ENCODE measurements at regions not wholly inside any gene's neighbourhood (a gene's known extent, or its start where the extent isn't known, plus 50 kb on each side); places are given as distances from the start of the nearest gene placed in this dataset.

GRCh38 chr7:155164316-155164715 lies 94.2 kb downstream of the HTR5A start:
- Histone ChIP-seq H3K36me3 (ENCODE audit: insufficient read depth, low read depth, low read length) (no peaks in the 10 kb centered on the region), H3K4me1 (ENCODE audit: insufficient read depth, low read length) (no peaks in the 10 kb centered on the region), H3K4me3 (ENCODE audit: low read length) (no peak overlapping the region), H3K9ac (ENCODE audit: low read depth, low read length) (no peak overlapping the region), H3K27me3 (ENCODE audit: insufficient read depth, low read length) (no peaks in the 10 kb centered on the region), H3K27ac (ENCODE audit: low read length) (no peak overlapping the region), H3K9me3 (ENCODE audit: insufficient read depth, low read depth, low read length) (no peaks in the 10 kb centered on the region; the same call in 1 of the 2 replicates)

DNA sequence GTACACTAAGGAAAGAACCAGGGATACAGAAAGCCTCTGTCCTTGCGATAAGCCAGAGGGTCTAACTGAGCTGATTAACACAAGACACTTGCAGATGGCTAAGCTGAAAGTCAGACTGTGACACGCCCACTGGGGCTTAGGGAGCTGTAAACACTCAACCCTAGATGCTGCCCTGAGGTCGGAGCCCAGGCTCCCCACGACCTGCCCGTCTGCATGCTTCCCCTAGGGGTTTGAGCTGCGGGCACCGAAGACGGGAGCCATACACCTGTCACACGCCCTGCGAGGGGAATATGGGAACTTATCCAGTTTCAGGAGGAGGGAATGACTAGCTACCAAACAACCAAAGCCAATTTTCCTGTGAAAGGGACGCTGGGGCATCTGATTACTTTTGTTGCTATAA lies 96.0 kb downstream of the HTR5A start:
- Histone ChIP-seq H3K9me3 (ENCODE audit: insufficient read depth, low read depth, low read length) (no peaks in the 10 kb centered on the region), H3K4me3 (ENCODE audit: low read length) (no peak overlapping the region), H3K4me1 (ENCODE audit: insufficient read depth, low read length) (no peaks in the 10 kb centered on the region), H3K9ac (ENCODE audit: low read depth, low read length) (no peak overlapping the region), H3K27me3 (ENCODE audit: insufficient read depth, low read length) (no peaks in the 10 kb centered on the region), H3K27ac (ENCODE audit: low read length) (no peak overlapping the region), H3K36me3 (ENCODE audit: insufficient read depth, low read depth, low read length) (no peaks in the 10 kb centered on the region)

DNA sequence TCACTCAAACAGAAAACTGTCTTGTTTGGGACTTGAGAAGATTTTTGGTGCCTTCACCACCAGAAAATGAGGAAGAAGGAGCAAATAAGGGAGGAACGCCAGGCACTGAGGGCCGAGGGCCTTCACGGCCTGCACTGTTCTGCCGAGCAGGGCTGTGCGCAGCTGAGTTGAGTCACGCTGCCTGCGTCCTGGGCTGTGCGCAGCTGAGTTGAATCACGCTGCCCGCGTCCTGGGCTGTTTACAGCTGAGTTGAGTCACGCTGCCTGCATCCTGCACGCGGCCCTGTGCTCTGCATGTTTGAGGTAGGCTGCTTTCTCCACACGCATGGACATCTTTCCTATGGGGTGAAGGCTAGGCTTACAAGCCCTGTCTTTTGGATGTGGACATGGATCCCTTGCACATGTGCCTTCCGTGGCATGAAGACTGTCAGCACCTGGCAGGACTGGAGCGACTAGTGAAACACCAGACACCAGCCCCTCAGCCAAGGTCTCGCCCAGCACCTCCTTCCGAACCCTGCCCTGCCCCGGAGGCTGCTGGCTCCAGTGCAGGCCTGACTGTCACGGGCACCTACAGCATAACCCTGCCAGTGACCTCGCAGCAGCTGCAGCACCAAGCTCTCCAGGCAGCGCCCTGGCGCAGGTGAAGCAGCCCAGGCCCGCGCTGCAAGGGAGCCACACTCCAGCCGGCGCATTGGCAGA lies 96.7 kb downstream of the HTR5A start:
- Histone ChIP-seq H3K9ac (ENCODE audit: low read depth, low read length) (no peak overlapping the region), H3K27ac (ENCODE audit: low read length) (no peak overlapping the region)

GRCh38 chr7:155167706-155168365 lies 97.7 kb downstream of the HTR5A start:
- no peaks in the 10 kb centered on the region for H3K4me1 ChIP-seq (ENCODE audit: insufficient read depth, low read length)
- H3K9me3 ChIP-seq (ENCODE audit: insufficient read depth, low read depth, low read length): no peaks in the 10 kb centered on the region
- H3K4me3 ChIP-seq (ENCODE audit: low read length): no peak overlapping the region
- H3K36me3 ChIP-seq (ENCODE audit: insufficient read depth, low read depth, low read length): no peaks in the 10 kb centered on the region
- no peaks in the 10 kb centered on the region for H3K27me3 ChIP-seq (ENCODE audit: insufficient read depth, low read length)
- no peak overlapping the region for H3K9ac ChIP-seq (ENCODE audit: low read depth, low read length)
- H3K27ac ChIP-seq (ENCODE audit: low read length): no peak overlapping the region

More for the DNA sequence above, 96.7 kb downstream of the HTR5A start:
- Histone ChIP-seq H3K9me3 (ENCODE audit: insufficient read depth, low read depth, low read length) (no peaks in the 10 kb centered on the region), H3K36me3 (ENCODE audit: insufficient read depth, low read depth, low read length) (no peaks in the 10 kb centered on the region), H3K4me3 (ENCODE audit: low read length) (no peak overlapping the region), H3K4me1 (ENCODE audit: insufficient read depth, low read length) (no peaks in the 10 kb centered on the region), H3K27me3 (ENCODE audit: insufficient read depth, low read length) (no peaks in the 10 kb centered on the region)

DNA sequence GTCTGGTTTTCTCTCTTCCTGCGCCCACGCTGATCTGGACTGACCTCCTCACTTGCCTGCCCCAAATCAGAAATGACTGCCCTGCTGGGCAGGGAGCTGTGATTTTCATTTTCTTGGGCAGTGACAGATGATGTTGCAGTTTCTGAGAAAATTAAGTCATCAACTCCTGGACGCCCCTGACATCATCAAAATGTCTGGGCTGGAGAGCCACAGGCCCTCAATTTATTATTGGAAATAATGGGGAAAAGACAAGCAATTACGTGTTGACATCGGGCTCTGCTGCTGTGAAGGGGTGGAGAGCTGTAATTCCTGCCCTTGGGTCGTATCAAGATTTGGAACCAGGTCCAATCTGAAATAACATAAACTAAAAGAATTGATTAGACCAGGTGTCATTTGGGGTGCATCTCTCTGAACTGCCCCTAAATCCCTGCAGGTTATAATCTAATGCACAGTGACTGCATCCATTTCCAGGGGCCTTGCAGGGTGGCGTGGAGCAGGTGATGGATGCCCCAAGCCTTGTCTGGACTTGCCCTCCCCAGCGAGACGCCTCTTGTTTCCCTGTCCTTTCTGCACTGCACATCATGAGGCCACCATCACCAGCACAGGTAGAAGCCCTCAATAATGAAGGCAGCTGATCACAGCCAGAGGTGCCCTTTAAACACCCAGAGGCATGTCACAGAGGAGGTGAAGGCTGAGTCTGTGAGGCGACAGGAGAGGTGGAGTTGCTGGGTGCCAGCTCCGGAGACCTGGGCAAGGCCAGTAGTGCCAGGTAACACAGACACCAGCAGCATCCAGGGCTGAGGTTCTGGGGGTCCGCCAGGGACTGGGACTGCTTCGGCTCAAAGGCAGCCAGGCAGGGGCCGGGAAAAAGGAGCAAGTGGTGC lies 98.7 kb downstream of the HTR5A start:
- Histone ChIP-seq H3K36me3 (ENCODE audit: insufficient read depth, low read depth, low read length) (no peaks in the 10 kb centered on the region), H3K4me1 (ENCODE audit: insufficient read depth, low read length) (no peaks in the 10 kb centered on the region), H3K9ac (ENCODE audit: low read depth, low read length) (no peak overlapping the region), H3K9me3 (ENCODE audit: insufficient read depth, low read depth, low read length) (no peaks in the 10 kb centered on the region), H3K27ac (ENCODE audit: low read length) (no peak overlapping the region), H3K27me3 (ENCODE audit: insufficient read depth, low read length) (no peaks in the 10 kb centered on the region), H3K4me3 (ENCODE audit: low read length) (no peak overlapping the region)

DNA sequence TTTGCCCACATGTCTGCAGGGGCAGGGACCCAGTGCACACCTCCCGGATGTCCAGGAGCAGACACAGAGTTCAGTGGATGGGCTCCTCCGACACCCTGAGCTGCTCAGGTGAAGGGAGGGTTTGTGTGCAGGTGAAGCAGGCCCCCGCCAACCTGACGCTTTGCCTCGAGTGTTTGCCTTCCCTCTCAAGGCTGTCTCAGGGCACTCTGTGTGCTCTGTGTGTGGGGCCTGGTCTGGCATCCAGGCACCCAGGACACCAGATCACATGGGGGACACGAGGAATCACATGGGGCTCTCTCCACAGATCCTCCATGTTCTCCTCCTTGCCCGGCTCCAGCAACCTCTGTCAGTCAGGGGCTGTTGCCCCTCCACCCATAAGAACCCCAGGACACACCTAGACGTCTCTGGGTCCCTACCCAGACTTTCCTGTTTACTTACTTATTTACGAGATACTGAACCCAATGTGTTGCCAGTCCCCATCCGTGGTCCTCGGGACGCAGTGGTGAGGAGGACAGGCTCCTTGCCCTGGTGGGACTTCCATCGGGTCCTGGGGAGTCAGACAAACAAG lies 99.5 kb downstream of the HTR5A start:
- Histone ChIP-seq H3K27me3 (ENCODE audit: insufficient read depth, low read length) (no peaks in the 10 kb centered on the region), H3K4me3 (ENCODE audit: low read length) (no peak overlapping the region)

DNA sequence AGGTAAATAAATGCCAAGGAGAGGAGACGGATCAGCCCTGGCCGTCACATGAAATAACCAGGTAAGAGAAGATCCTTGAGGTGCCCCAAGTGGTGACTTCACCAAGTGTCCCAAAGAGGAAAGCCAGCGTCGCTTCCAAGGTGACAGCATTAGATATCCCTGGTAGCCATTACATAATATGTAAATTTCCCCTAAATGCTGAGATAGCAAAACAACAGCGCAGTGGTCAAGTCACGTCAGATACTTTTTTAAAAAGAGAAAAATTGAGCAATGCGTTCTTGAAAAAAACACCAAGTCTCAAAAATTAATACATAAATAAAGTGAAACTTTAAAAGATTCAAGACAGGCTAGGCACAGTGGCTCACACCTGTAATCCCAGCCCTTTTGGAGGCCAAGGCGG lies 100.2 kb downstream of the HTR5A start:
- no peaks in the 10 kb centered on the region for H3K4me1 ChIP-seq (ENCODE audit: insufficient read depth, low read length)
- H3K9me3 ChIP-seq (ENCODE audit: insufficient read depth, low read depth, low read length): no peaks in the 10 kb centered on the region
- no peak overlapping the region for H3K9ac ChIP-seq (ENCODE audit: low read depth, low read length)
- no peaks in the 10 kb centered on the region for H3K27me3 ChIP-seq (ENCODE audit: insufficient read depth, low read length)
- H3K27ac ChIP-seq (ENCODE audit: low read length): no peak overlapping the region
- H3K4me3 ChIP-seq (ENCODE audit: low read length): no peak overlapping the region
- no peaks in the 10 kb centered on the region for H3K36me3 ChIP-seq (ENCODE audit: insufficient read depth, low read depth, low read length)

More for the DNA sequence above, 99.5 kb downstream of the HTR5A start:
- H3K36me3 ChIP-seq (ENCODE audit: insufficient read depth, low read depth, low read length): no peaks in the 10 kb centered on the region
- no peak overlapping the region for H3K9ac ChIP-seq (ENCODE audit: low read depth, low read length)
- no peaks in the 10 kb centered on the region for H3K9me3 ChIP-seq (ENCODE audit: insufficient read depth, low read depth, low read length)
- H3K27ac ChIP-seq (ENCODE audit: low read length): no peak overlapping the region
- H3K4me1 ChIP-seq (ENCODE audit: insufficient read depth, low read length): no peaks in the 10 kb centered on the region

DNA sequence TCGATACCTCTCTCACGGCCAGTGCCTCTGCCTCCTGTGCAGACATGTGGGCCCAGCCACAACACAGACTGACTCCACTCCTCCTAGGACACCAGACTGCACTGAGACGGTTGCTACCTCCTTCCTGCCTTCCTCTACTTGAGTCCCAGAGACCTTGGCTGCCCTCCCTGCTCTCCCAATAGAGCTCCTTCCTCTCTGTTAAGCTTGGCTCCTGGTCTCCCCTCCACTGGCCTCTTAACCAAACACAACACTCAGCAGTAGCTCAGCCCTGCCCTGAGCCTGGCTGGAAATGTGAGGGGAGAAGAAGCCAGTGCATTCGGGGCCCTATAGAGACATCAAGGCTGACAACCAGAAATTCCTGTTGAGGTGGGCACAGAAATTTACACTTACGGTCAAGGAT lies 102.0 kb downstream of the HTR5A start:
- no peak overlapping the region for H3K27ac ChIP-seq (ENCODE audit: low read length)
- H3K36me3 ChIP-seq (ENCODE audit: insufficient read depth, low read depth, low read length): no peaks in the 10 kb centered on the region
- no peak overlapping the region for H3K4me3 ChIP-seq (ENCODE audit: low read length)
- H3K4me1 ChIP-seq (ENCODE audit: insufficient read depth, low read length): no peaks in the 10 kb centered on the region
- peaks cover 11% of the 10 kb centered on the region for H3K9me3 ChIP-seq (ENCODE audit: insufficient read depth, low read depth, low read length)
- no peak overlapping the region for H3K9ac ChIP-seq (ENCODE audit: low read depth, low read length)
- no peaks in the 10 kb centered on the region for H3K27me3 ChIP-seq (ENCODE audit: insufficient read depth, low read length)

- H3K27me3 ChIP-seq (ENCODE audit: insufficient read depth, low read length): no peaks in the 10 kb centered on the region
- peaks cover 24% of the 10 kb centered on the region for H3K9me3 ChIP-seq (ENCODE audit: insufficient read depth, low read depth, low read length)
- no peak overlapping the region for H3K27ac ChIP-seq (ENCODE audit: low read length)
- H3K4me3 ChIP-seq (ENCODE audit: low read length): no peak overlapping the region
- no peak overlapping the region for H3K9ac ChIP-seq (ENCODE audit: low read depth, low read length)
- H3K36me3 ChIP-seq (ENCODE audit: insufficient read depth, low read depth, low read length): no peaks in the 10 kb centered on the region
- no peaks in the 10 kb centered on the region for H3K4me1 ChIP-seq (ENCODE audit: insufficient read depth, low read length)
Measured at GRCh38 chr7:155173905-155174304, 103.8 kb downstream of the HTR5A start.

- H3K27me3 ChIP-seq (ENCODE audit: insufficient read depth, low read length): no peaks in the 10 kb centered on the region
Measured at GRCh38 chr7:155178096-155178495, 108.0 kb downstream of the HTR5A start.

DNA sequence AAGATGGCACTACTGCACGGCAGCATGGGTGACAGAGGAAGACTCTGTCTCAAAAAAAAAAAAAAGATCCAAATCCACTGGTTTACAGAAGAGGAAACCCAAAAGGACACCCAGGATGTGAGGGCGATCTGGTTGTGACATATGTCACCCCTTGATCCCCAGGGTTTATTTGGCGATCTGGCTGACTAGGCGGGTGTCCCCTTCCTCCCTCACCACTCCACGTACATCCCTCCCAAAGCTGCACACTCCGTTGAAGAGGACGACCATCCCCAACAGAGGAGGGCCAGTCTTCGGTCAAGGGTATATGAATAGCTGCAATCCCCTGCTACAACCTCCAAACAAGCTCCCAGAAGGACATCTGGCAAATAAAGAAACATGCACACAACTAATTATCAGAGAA lies 111.6 kb downstream of the HTR5A start:
- no peaks in the 10 kb centered on the region for H3K36me3 ChIP-seq (ENCODE audit: insufficient read depth, low read depth, low read length)
- H3K27ac ChIP-seq (ENCODE audit: low read length): no peak overlapping the region
- H3K27me3 ChIP-seq (ENCODE audit: insufficient read depth, low read length): no peaks in the 10 kb centered on the region
- peaks cover 60% of the 10 kb centered on the region for H3K9me3 ChIP-seq (ENCODE audit: insufficient read depth, low read depth, low read length)
- no peak overlapping the region for H3K9ac ChIP-seq (ENCODE audit: low read depth, low read length)
- H3K4me1 ChIP-seq (ENCODE audit: insufficient read depth, low read length): no peaks in the 10 kb centered on the region
- H3K4me3 ChIP-seq (ENCODE audit: low read length): no peak overlapping the region

More at GRCh38 chr7:155178096-155178495, 108.0 kb downstream of the HTR5A start:
- Histone ChIP-seq H3K9me3 (ENCODE audit: insufficient read depth, low read depth, low read length) (peaks cover 36% of the 10 kb centered on the region), H3K36me3 (ENCODE audit: insufficient read depth, low read depth, low read length) (no peaks in the 10 kb centered on the region), H3K4me3 (ENCODE audit: low read length) (no peak overlapping the region), H3K9ac (ENCODE audit: low read depth, low read length) (no peak overlapping the region), H3K27ac (ENCODE audit: low read length) (no peak overlapping the region), H3K4me1 (ENCODE audit: insufficient read depth, low read length) (no peaks in the 10 kb centered on the region)
